DMS 273 treated with DMSO at 0.1 percent for 48 hours (cell line): ENCODE measurements at regions not wholly inside any gene's neighbourhood (a gene's known extent, or its start where the extent isn't known, plus 50 kb on each side); places are given as distances from the start of the nearest gene placed in this dataset.

Experiments
- DNase-seq: peaks from one replicate; lab custom pipeline; 2025; lab: John Stamatoyannopoulos, UW

DNA sequence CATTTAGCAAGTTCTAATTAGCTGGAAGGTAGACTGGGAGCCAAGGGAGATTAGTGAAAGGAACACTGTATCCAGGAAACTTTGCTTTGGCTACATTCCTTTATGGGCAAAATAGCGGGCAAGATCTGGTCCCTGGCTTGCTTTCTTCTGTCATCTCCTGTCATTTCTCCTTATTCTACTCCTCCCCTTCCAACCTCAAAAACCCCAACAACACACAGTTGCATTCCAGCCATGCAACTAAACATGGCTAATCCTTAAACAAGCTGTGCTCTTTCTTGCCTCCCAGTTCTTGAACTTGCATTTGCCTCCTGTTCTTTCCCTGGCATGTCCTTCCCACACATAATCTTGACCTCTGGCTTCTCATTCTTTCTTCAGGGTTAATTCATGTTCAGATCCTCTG lies 59.5 kb upstream of the CDCA7L start:
- DNase-seq, result no peak

DNA sequence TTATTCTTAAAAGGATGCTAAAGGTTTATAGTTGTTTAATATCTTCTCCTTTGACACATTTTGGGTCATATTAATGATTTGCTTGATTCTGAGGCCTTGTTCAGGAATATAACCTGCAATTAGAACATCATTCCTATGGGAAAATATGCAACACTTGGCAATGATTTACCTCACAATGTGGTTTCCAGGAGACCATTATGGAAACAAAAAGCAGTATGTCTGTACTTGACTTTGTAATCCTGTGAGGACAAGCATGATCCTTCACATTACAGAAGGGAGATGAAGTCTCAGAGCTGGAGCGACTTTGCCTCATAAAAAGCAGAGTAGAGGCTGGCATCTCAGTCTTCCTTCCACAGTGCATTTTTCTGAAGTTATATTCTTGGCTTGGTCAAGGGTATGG lies 57.0 kb upstream of the CDCA7L start:
- no peak for DNase-seq

DNA sequence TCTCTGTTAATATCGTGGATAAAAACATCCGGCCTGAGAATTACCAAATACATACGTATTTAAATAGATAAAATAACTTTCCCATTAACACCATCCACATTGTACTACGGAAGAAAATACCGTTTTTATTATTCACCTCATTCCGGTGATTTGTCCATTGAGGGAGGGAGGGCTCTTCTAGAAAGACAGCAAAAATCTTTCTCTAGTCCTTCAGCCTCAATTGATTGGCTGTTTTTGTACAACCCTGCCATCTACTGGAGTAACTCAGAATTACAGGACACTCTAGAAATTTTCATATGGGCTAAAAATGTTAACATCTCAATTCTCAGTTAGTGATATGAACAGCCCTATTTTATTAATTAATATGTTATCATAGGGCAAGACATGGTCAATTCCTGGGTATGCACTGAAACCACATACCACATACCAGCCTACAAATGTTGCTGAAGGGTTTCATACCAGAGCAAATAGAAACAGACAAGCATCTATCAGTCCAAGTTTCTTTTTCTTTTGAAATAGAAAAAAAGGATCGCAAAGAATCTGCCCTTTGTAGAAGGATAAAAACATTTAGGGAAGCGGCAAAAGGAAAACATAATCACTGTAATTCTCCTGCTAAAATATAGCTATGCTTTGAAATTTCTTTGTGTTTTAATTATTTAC lies 55.8 kb upstream of the CDCA7L start:
- DNase-seq, result peak; percentile 21

DNA sequence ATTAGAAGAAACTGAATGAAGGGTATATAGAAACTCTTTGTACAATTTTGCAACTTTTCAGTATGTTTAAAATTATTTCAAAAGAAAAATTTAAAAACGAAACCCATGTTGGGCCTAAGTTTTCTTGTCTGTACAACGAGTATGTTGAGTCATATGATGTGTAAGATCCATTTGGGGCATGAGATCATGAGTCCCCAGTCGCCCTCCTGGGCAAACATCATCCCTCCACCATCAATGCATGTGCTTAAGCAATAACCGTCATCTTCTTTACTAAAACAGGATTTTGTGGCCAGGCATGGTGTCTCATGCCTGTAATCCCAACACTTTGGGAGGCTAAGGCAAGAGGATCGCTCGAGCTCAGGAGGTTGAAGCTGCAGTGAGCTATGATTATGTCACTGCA lies 54.2 kb upstream of the CDCA7L start:
- no peak for DNase-seq

DNA sequence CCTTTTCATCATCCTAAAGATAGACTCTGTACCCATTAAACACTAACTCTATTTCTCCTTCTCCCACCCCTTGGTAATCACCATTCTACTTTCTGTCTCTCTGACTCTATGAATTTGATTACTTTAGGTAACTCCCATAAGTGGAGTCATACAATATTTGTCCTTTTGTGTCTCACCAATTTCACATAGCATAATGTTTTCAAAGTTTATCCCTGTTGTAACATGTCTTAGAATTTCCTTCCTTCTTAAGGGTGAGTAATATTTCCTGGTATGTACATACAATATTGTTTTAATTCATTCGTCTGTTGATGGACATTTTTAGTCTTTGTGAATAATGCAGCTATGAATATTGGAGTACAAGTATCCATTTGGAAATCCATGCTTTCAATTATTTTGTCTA lies 50.9 kb upstream of the CDCA7L start:
- DNase-seq, result no peak
